ENCODE measurements at regions not wholly inside any gene's neighbourhood (a gene's known extent, or its start where the extent isn't known, plus 50 kb on each side); places are given as distances from the start of the nearest gene placed in this dataset.
"Not testable (repeated sequence)": the region's sequence is repeated elsewhere in the genome, so short reads cannot be mapped to it uniquely, and the experiment has no call there.

DNA sequence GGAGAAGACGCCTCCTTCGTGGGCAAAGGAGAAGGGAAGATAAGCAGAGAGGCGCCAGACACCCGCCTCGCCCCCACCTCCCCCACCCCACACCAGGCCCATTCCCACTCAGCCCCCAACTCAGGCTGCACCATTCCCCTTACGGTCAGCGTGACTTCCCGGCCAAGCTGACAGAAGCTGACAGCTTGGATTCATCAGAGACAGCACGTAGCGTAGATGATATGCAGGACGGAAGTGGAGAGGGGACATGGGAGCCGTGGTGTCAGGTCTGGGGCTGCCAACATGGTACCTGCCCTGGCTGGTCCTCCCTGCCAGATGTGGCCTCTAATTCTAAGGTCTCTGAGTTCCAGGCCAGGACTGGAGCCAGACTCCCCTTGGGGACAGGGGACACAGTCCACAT is 139.0 kb downstream of the TBC1D2B start:
- TF ChIP-seq, protein P1, sequence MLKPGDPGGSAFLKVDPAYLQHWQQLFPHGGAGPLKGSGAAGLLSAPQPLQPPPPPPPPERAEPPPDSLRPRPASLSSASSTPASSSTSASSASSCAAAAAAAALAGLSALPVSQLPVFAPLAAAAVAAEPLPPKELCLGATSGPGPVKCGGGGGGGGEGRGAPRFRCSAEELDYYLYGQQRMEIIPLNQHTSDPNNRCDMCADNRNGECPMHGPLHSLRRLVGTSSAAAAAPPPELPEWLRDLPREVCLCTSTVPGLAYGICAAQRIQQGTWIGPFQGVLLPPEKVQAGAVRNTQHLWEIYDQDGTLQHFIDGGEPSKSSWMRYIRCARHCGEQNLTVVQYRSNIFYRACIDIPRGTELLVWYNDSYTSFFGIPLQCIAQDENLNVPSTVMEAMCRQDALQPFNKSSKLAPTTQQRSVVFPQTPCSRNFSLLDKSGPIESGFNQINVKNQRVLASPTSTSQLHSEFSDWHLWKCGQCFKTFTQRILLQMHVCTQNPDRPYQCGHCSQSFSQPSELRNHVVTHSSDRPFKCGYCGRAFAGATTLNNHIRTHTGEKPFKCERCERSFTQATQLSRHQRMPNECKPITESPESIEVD (tag by site-specific recombination; IDR thresholded peaks at IDR 0.05): not testable (repeated sequence)
- TF ChIP-seq, protein P2, sequence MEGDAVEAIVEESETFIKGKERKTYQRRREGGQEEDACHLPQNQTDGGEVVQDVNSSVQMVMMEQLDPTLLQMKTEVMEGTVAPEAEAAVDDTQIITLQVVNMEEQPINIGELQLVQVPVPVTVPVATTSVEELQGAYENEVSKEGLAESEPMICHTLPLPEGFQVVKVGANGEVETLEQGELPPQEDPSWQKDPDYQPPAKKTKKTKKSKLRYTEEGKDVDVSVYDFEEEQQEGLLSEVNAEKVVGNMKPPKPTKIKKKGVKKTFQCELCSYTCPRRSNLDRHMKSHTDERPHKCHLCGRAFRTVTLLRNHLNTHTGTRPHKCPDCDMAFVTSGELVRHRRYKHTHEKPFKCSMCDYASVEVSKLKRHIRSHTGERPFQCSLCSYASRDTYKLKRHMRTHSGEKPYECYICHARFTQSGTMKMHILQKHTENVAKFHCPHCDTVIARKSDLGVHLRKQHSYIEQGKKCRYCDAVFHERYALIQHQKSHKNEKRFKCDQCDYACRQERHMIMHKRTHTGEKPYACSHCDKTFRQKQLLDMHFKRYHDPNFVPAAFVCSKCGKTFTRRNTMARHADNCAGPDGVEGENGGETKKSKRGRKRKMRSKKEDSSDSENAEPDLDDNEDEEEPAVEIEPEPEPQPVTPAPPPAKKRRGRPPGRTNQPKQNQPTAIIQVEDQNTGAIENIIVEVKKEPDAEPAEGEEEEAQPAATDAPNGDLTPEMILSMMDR (tag by site-specific recombination; IDR thresholded peaks at IDR 0.05): not testable (repeated sequence)
- TF ChIP-seq, protein P3, sequence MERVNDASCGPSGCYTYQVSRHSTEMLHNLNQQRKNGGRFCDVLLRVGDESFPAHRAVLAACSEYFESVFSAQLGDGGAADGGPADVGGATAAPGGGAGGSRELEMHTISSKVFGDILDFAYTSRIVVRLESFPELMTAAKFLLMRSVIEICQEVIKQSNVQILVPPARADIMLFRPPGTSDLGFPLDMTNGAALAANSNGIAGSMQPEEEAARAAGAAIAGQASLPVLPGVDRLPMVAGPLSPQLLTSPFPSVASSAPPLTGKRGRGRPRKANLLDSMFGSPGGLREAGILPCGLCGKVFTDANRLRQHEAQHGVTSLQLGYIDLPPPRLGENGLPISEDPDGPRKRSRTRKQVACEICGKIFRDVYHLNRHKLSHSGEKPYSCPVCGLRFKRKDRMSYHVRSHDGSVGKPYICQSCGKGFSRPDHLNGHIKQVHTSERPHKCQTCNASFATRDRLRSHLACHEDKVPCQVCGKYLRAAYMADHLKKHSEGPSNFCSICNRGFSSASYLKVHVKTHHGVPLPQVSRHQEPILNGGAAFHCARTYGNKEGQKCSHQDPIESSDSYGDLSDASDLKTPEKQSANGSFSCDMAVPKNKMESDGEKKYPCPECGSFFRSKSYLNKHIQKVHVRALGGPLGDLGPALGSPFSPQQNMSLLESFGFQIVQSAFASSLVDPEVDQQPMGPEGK (tag by site-specific recombination; IDR thresholded peaks at IDR 0.05): not testable (repeated sequence)
- TF ChIP-seq, protein P4, sequence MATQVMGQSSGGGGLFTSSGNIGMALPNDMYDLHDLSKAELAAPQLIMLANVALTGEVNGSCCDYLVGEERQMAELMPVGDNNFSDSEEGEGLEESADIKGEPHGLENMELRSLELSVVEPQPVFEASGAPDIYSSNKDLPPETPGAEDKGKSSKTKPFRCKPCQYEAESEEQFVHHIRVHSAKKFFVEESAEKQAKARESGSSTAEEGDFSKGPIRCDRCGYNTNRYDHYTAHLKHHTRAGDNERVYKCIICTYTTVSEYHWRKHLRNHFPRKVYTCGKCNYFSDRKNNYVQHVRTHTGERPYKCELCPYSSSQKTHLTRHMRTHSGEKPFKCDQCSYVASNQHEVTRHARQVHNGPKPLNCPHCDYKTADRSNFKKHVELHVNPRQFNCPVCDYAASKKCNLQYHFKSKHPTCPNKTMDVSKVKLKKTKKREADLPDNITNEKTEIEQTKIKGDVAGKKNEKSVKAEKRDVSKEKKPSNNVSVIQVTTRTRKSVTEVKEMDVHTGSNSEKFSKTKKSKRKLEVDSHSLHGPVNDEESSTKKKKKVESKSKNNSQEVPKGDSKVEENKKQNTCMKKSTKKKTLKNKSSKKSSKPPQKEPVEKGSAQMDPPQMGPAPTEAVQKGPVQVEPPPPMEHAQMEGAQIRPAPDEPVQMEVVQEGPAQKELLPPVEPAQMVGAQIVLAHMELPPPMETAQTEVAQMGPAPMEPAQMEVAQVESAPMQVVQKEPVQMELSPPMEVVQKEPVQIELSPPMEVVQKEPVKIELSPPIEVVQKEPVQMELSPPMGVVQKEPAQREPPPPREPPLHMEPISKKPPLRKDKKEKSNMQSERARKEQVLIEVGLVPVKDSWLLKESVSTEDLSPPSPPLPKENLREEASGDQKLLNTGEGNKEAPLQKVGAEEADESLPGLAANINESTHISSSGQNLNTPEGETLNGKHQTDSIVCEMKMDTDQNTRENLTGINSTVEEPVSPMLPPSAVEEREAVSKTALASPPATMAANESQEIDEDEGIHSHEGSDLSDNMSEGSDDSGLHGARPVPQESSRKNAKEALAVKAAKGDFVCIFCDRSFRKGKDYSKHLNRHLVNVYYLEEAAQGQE (tag by site-specific recombination; IDR thresholded peaks at IDR 0.05): not testable (repeated sequence)
- TF ChIP-seq ZNF114 (tag by site-specific recombination; IDR thresholded peaks at IDR 0.05); ZNF324 (tag by site-specific recombination; IDR thresholded peaks at IDR 0.05); ZBTB8A (tag by site-specific recombination; IDR thresholded peaks at IDR 0.05); ZNF302 (tag by site-specific recombination; IDR thresholded peaks at IDR 0.05; ENCODE audit: low read depth): not testable (repeated sequence)
- TF ChIP-seq, protein P5, sequence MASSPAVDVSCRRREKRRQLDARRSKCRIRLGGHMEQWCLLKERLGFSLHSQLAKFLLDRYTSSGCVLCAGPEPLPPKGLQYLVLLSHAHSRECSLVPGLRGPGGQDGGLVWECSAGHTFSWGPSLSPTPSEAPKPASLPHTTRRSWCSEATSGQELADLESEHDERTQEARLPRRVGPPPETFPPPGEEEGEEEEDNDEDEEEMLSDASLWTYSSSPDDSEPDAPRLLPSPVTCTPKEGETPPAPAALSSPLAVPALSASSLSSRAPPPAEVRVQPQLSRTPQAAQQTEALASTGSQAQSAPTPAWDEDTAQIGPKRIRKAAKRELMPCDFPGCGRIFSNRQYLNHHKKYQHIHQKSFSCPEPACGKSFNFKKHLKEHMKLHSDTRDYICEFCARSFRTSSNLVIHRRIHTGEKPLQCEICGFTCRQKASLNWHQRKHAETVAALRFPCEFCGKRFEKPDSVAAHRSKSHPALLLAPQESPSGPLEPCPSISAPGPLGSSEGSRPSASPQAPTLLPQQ (tag by site-specific recombination; IDR thresholded peaks at IDR 0.05): not testable (repeated sequence)
- TF ChIP-seq, protein P6, sequence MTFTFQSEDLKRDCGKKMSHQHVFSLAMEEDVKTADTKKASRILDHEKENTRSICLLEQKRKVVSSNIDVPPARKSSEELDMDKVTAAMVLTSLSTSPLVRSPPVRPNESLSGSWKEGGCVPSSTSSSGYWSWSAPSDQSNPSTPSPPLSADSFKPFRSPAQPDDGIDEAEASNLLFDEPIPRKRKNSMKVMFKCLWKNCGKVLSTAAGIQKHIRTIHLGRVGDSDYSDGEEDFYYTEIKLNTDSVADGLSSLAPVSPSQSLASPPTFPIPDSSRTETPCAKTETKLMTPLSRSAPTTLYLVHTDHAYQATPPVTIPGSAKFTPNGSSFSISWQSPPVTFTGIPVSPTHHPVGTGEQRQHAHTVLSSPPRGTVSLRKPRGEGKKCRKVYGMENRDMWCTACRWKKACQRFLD (tag by site-specific recombination; IDR thresholded peaks at IDR 0.05): not testable (repeated sequence)
- TF ChIP-seq, protein P7, sequence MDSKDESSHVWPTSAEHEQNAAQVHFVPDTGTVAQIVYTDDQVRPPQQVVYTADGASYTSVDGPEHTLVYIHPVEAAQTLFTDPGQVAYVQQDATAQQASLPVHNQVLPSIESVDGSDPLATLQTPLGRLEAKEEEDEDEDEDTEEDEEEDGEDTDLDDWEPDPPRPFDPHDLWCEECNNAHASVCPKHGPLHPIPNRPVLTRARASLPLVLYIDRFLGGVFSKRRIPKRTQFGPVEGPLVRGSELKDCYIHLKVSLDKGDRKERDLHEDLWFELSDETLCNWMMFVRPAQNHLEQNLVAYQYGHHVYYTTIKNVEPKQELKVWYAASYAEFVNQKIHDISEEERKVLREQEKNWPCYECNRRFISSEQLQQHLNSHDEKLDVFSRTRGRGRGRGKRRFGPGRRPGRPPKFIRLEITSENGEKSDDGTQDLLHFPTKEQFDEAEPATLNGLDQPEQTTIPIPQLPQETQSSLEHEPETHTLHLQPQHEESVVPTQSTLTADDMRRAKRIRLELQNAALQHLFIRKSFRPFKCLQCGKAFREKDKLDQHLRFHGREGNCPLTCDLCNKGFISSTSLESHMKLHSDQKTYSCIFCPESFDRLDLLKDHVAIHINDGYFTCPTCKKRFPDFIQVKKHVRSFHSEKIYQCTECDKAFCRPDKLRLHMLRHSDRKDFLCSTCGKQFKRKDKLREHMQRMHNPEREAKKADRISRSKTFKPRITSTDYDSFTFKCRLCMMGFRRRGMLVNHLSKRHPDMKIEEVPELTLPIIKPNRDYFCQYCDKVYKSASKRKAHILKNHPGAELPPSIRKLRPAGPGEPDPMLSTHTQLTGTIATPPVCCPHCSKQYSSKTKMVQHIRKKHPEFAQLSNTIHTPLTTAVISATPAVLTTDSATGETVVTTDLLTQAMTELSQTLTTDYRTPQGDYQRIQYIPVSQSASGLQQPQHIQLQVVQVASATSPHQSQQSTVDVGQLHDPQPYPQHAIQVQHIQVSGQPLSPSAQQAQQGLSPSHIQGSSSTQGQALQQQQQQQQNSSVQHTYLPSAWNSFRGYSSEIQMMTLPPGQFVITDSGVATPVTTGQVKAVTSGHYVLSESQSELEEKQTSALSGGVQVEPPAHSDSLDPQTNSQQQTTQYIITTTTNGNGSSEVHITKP (tag by site-specific recombination; IDR thresholded peaks at IDR 0.05): not testable (repeated sequence)
- TF ChIP-seq, protein P8, sequence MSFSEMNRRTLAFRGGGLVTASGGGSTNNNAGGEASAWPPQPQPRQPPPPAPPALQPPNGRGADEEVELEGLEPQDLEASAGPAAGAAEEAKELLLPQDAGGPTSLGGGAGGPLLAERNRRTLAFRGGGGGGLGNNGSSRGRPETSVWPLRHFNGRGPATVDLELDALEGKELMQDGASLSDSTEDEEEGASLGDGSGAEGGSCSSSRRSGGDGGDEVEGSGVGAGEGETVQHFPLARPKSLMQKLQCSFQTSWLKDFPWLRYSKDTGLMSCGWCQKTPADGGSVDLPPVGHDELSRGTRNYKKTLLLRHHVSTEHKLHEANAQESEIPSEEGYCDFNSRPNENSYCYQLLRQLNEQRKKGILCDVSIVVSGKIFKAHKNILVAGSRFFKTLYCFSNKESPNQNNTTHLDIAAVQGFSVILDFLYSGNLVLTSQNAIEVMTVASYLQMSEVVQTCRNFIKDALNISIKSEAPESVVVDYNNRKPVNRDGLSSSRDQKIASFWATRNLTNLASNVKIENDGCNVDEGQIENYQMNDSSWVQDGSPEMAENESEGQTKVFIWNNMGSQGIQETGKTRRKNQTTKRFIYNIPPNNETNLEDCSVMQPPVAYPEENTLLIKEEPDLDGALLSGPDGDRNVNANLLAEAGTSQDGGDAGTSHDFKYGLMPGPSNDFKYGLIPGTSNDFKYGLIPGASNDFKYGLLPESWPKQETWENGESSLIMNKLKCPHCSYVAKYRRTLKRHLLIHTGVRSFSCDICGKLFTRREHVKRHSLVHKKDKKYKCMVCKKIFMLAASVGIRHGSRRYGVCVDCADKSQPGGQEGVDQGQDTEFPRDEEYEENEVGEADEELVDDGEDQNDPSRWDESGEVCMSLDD (tag by site-specific recombination; IDR thresholded peaks at IDR 0.05): not testable (repeated sequence)

Measured in HEK293 (cell line).